Lung (tissue), 11 donors: ENCODE measurements at regions not wholly inside any gene's neighbourhood (a gene's known extent, or its start where the extent isn't known, plus 50 kb on each side); places are given as distances from the start of the nearest gene placed in this dataset.
A peak's percentile ranks its signal among the peaks of the same experiment; 100 is the strongest.

ENCODE experiments used
- ATAC-seq: fragments of 200-7000 bp; cut with Tn5 transposase; one replicate; pipeline ENCODE4 v1.9.1; 2020; ENCODE audit warnings: moderate number of reproducible peaks; ENCODE audit not compliant: insufficient read depth, low FRiP score
- DNase-seq, 3 donors: peaks; one replicate each; pipeline ENCODE4 v3.0.0-alpha.2; 2013 to 2017
- H3K27ac ChIP-seq, 2 donors: one replicate each; pipeline ENCODE4 v1.5.1; 2013; ENCODE audit warnings: mild to moderate bottlenecking in 2 of 2, moderate library complexity in 2 of 2, control low read depth in 1 of 2, inconsistent platforms in 1 of 2, low read depth in 1 of 2, low read length in 1 of 2
- H3K27me3 ChIP-seq, 3 donors: one replicate each; pipeline ENCODE4 v1.5.1; 2013; ENCODE audit warnings: low read length in 2 of 3; ENCODE audit not compliant: control insufficient read depth in 3 of 3, insufficient read depth in 3 of 3
- H3K36me3 ChIP-seq, 4 donors: one replicate each; pipeline ENCODE4 v1.5.1; 2013; ENCODE audit warnings: low read length in 4 of 4, mild to moderate bottlenecking in 1 of 4, moderate library complexity in 1 of 4; ENCODE audit not compliant: control insufficient read depth in 4 of 4, insufficient read depth in 4 of 4
- H3K4me1 ChIP-seq, 5 donors: one replicate each; pipeline ENCODE4 v1.5.1; 2013; ENCODE audit warnings: low read length in 5 of 5, mild to moderate bottlenecking in 2 of 5, moderate library complexity in 1 of 5; ENCODE audit not compliant: control insufficient read depth in 5 of 5, insufficient read depth in 5 of 5
- H3K4me3 ChIP-seq: one replicate; pipeline ENCODE4 v1.5.1; 2013; ENCODE audit warnings: mild to moderate bottlenecking, control low read depth, moderate library complexity
- H3K9ac ChIP-seq, 2 donors: one replicate each; pipeline ENCODE4 v1.5.1; 2013; ENCODE audit warnings: low read length in 2 of 2, control low read depth in 1 of 2; ENCODE audit not compliant: insufficient read depth in 1 of 2
- H3K9me3 ChIP-seq, 4 donors: one replicate each; pipeline ENCODE4 v1.5.1; 2013; ENCODE audit warnings: low read length in 3 of 4, mild to moderate bottlenecking in 1 of 4, moderate library complexity in 1 of 4; ENCODE audit not compliant: control insufficient read depth in 4 of 4, insufficient read depth in 3 of 4
- CTCF ChIP-seq: IDR thresholded peaks from 2 replicates; pipeline ENCODE4 v1.5.1; 2012; ENCODE audit warnings: mild to moderate bottlenecking; ENCODE audit errors: control extremely low read depth, extremely low read depth
- WGBS, 2 donors: extraction: QIAGEN DNeasy Blood & Tissue Kit; methylation state at CpG; one replicate each; pipeline ENCODE4 v1.1.7; 2013; 5-methylcytosine and 5-hydroxymethylcytosine counted together
- donor health status: control.
- donor health status: control.
- donor health status: Bipolar disorder and iron deficiency.
- donor health status: healthy.
- donor health status: DM: yes; HTN: yes; CAD: no.

GRCh38 chr15:96232335-96232734 is 98.2 kb upstream of the NR2F2 start:
- no peak overlapping the region for H3K9ac ChIP-seq
- peaks cover 0 to 5% (median 0%) of the 10 kb centered on the region in 5 donors for H3K4me1 ChIP-seq
- no peak overlapping the region for H3K4me3 ChIP-seq
- H3K9me3 ChIP-seq, result no peaks in the 10 kb centered on the region
- no peak overlapping the region for H3K27ac ChIP-seq
- no peaks in the 10 kb centered on the region for H3K27me3 ChIP-seq
- no peaks in the 10 kb centered on the region for H3K36me3 ChIP-seq
- 95 to 97% methylated on average over 3 of the region's 3 CpGs for WGBS, 2 donors
- DNase-seq (no peak), ATAC-seq (no peak)
- TF ChIP-seq CTCF, result no peak

- TF ChIP-seq CTCF, result no peak
- Histone ChIP-seq H3K36me3 (no peaks in the 10 kb centered on the region), H3K9me3 (no peaks in the 10 kb centered on the region), H3K27ac (no peak overlapping the region), H3K27me3 (no peaks in the 10 kb centered on the region), H3K4me3 (no peak overlapping the region), H3K4me1 (peaks cover 0 to 5% (median 0%) of the 10 kb centered on the region in 5 donors), H3K9ac (no peak overlapping the region)
- 80 to 83% methylated on average over 12 of the region's 12 CpGs for WGBS, 2 donors
- no peak for DNase-seq
- ATAC-seq, result no peak
Measured at GRCh38 chr15:96234109-96234892, 96.2 kb upstream of the NR2F2 start.

GRCh38 chr15:96237002-96237401 is 93.5 kb upstream of the NR2F2 start:
- ATAC-seq (no peak), DNase-seq (peak in 1 of 3 donors; percentile 23)
- Histone ChIP-seq H3K27ac (no peak overlapping the region), H3K9me3 (no peaks in the 10 kb centered on the region), H3K9ac (no peak overlapping the region), H3K4me1 (peaks cover 0 to 5% (median 0%) of the 10 kb centered on the region in 5 donors), H3K4me3 (no peak overlapping the region), H3K27me3 (no peaks in the 10 kb centered on the region), H3K36me3 (no peaks in the 10 kb centered on the region)
- 81 to 84% methylated on average over 1 of the region's 1 CpG for WGBS, 2 donors
- no peak for TF ChIP-seq CTCF

GRCh38 chr15:96242761-96243160 is 87.7 kb upstream of the NR2F2 start:
- H3K27me3 ChIP-seq, result no peaks in the 10 kb centered on the region
- whole genome bisulfite sequencing, 2 donors, result 83 to 91% methylated on average over 1 of the region's 1 CpG
- TF ChIP-seq CTCF, result no peak
- H3K9ac ChIP-seq, result no peak overlapping the region
- ATAC-seq (no peak), DNase-seq (no peak)
- no peak overlapping the region for H3K4me3 ChIP-seq
- peaks cover 0 to 4% (median 0%) of the 10 kb centered on the region in 4 donors for H3K9me3 ChIP-seq
- no peak overlapping the region for H3K27ac ChIP-seq
- H3K36me3 ChIP-seq, result peaks cover 0 to 25% (median 9%) of the 10 kb centered on the region in 4 donors
- H3K4me1 ChIP-seq, result no peaks in the 10 kb centered on the region
